Activated B cell treated with CpG ODN at 0.5 μM for 24 hours (primary cell): ENCODE measurements at regions not wholly inside any gene's neighbourhood (a gene's known extent, or its start where the extent isn't known, plus 50 kb on each side); places are given as distances from the start of the nearest gene placed in this dataset.

Experiments used
- ATAC-seq: fragments of 200-7000 bp; cut with Tn5 transposase; one replicate; pipeline ENCODE4 v1.10.0; 2021; ENCODE audit warnings: low read depth, mild to moderate bottlenecking, moderate library complexity
- CTCF ChIA-PET: fragments of 350-600 bp; sonication (Branson Sonifier 250); formaldehyde crosslinking; loops from one replicate; lab custom pipeline; 2021; ENCODE audit warnings: antibody characterized with exemption; lab: Charles Lee
- POLR2A ChIA-PET: fragments of 350-600 bp; sonication (Branson Sonifier 250); formaldehyde crosslinking; loops from one replicate; lab custom pipeline; 2021; ENCODE audit warnings: antibody characterized with exemption; lab: Charles Lee
- DNase-seq: peaks from one replicate; pipeline ENCODE4 v3.0.0; 2022
- H3K27ac Mint-ChIP-seq: one replicate; pipeline ENCODE4 v1.8.0; 2020; ENCODE audit warnings: mixed read lengths
- H3K27me3 Mint-ChIP-seq: one replicate; pipeline ENCODE4 v1.8.0; 2021; ENCODE audit warnings: mixed read lengths
- H3K36me3 Mint-ChIP-seq: one replicate; pipeline ENCODE4 v1.8.0; 2021; ENCODE audit warnings: low read depth, mixed read lengths
- H3K4me1 Mint-ChIP-seq: one replicate; pipeline ENCODE4 v1.8.0; 2021; ENCODE audit warnings: mixed read lengths
- H3K4me3 Mint-ChIP-seq: one replicate; pipeline ENCODE4 v1.8.0; 2020; ENCODE audit warnings: mild to moderate bottlenecking, mixed read lengths
- H3K9me3 Mint-ChIP-seq: one replicate; pipeline ENCODE4 v1.8.0; 2020; ENCODE audit warnings: mixed read lengths
- intact Hi-C: fragments of 100-400 bp; cut with micrococcal nuclease; formaldehyde crosslinking; loops from one replicate; pipeline ENCODE4 v1.15.1; 2024
- TF ChIP-seq, protein P1 (sequence below): fragments of 200-600 bp; IDR thresholded peaks from one replicate; pipeline ENCODE4 v1.8.0; 2022; ENCODE audit warnings: antibody characterized with exemption, mild to moderate bottlenecking

DNA sequence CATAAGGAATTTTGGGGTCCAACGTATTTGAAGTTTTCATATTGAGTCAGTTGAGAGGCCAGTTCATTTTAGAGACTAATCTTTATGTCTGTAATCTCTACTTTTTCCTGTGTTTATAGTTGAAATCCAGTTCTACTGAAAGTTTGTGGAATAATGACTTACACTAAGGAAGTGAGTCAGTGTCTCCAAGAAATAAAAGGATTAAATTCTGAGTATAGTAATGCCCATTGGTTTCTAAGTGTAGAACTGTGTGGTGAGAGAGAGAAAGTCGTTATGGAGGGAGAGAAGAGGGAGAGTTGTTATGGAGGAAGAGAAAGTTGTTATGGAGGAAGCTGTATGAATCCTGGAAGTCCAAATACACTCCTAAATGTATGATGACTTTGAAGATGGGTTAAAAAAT is 264.6 kb upstream of the HAND2 start:
- POLR2A ChIA-PET = no interaction called here
- H3K4me3 Mint-ChIP-seq = no peak overlapping the region
- H3K9me3 Mint-ChIP-seq = peaks cover 6% of the 10 kb centered on the region
- no peaks in the 10 kb centered on the region for H3K4me1 Mint-ChIP-seq
- no peaks in the 10 kb centered on the region for H3K27me3 Mint-ChIP-seq
- TF ChIP-seq, protein P1, sequence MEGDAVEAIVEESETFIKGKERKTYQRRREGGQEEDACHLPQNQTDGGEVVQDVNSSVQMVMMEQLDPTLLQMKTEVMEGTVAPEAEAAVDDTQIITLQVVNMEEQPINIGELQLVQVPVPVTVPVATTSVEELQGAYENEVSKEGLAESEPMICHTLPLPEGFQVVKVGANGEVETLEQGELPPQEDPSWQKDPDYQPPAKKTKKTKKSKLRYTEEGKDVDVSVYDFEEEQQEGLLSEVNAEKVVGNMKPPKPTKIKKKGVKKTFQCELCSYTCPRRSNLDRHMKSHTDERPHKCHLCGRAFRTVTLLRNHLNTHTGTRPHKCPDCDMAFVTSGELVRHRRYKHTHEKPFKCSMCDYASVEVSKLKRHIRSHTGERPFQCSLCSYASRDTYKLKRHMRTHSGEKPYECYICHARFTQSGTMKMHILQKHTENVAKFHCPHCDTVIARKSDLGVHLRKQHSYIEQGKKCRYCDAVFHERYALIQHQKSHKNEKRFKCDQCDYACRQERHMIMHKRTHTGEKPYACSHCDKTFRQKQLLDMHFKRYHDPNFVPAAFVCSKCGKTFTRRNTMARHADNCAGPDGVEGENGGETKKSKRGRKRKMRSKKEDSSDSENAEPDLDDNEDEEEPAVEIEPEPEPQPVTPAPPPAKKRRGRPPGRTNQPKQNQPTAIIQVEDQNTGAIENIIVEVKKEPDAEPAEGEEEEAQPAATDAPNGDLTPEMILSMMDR = no peak
- no peak for DNase-seq
- H3K36me3 Mint-ChIP-seq = no peaks in the 10 kb centered on the region
- no peak overlapping the region for H3K27ac Mint-ChIP-seq
- intact Hi-C loops = no loop called here
- CTCF ChIA-PET = no interaction called here
- no peak for ATAC-seq

DNA sequence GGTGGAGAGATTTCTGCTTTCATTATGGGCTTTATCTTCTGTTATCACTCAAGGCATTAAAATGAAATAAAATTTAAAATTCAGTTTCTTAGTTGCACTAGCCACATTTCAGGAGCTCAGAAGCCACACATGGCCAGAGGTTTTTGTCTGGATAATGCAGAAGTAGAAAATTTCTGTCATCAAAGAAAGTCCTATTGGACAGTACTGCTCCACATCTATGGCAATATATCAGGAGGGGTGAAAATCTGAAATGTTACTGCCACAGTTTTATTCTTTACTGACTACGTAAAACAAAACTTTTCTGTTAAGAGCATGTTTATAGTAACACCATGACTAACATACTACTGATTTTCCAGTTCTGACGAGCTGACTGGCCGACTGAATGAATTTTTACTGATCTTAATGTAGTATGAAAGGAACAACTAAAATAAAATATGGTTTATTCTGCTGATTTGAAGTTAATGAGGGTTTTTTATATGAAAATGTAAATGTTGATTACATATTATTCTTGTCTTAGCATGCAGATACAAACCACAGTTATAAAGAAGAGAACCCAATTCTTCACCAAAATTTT is 264.0 kb upstream of the HAND2 start:
- TF ChIP-seq, protein P1 = no peak
- Mint-ChIP-seq H3K9me3 (peaks cover 6% of the 10 kb centered on the region), H3K27me3 (no peaks in the 10 kb centered on the region), H3K36me3 (no peaks in the 10 kb centered on the region), H3K4me1 (no peaks in the 10 kb centered on the region), H3K27ac (no peak overlapping the region), H3K4me3 (no peak overlapping the region)
- POLR2A ChIA-PET = no interaction called here
- ATAC-seq (no peak), DNase-seq (no peak)
- CTCF ChIA-PET = no interaction called here
- intact Hi-C loops = no loop called here

DNA sequence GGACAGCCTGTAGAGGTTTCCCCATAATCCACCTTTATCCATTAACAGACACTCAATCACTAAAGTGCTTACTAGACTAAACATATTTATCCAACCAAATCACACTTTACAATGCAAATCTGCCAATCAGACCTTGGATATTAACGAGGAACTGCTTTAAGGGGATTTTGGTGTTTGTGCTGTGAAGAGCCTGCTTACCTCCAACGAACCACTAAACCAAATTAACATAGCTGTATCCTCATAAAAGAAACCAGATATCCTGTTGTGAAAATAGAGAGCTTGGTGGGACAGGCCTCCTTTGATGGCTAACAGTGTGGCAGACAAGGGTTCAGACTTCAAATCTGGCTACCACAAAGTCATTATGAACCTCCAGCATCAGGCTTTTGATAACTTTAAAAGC is 252.6 kb upstream of the HAND2 start:
- TF ChIP-seq, protein P1 = no peak
- Mint-ChIP-seq H3K27me3 (no peaks in the 10 kb centered on the region), H3K27ac (no peak overlapping the region), H3K4me1 (no peaks in the 10 kb centered on the region), H3K36me3 (no peaks in the 10 kb centered on the region), H3K4me3 (no peak overlapping the region), H3K9me3 (peaks cover 3% of the 10 kb centered on the region)
- POLR2A ChIA-PET = no interaction called here
- intact Hi-C loops = no loop called here
- DNase-seq = no peak
- ATAC-seq = no peak
- CTCF ChIA-PET = no interaction called here

DNA sequence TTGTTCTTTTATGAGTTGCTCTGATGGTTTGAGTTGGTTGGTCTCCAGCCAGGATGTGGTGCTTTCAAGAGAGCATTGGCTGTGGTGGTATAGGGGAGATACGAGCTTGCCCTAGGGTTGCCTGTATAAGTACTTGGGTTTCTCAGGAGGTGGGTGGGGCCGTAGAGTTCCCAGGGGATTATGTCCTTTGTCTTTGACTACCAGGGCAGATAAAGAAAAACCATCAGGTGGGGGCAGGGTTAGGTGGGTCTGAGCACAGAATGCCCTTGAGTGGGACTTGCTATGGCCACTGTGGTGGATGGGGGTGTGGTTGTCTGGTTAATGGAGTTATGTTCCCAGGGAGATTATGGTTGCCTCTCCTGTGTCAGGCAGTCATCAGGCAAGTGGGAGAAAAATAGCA is 247.9 kb upstream of the HAND2 start:
- intact Hi-C loops = no loop called here
- Mint-ChIP-seq H3K27me3 (no peaks in the 10 kb centered on the region), H3K4me1 (no peaks in the 10 kb centered on the region), H3K27ac (no peak overlapping the region), H3K36me3 (no peaks in the 10 kb centered on the region), H3K4me3 (no peak overlapping the region), H3K9me3 (peaks cover 13% of the 10 kb centered on the region)
- DNase-seq (no peak), ATAC-seq (no peak)
- ChIA-PET POLR2A (no interaction called here), CTCF (no interaction called here)
- TF ChIP-seq, protein P1 = no peak

DNA sequence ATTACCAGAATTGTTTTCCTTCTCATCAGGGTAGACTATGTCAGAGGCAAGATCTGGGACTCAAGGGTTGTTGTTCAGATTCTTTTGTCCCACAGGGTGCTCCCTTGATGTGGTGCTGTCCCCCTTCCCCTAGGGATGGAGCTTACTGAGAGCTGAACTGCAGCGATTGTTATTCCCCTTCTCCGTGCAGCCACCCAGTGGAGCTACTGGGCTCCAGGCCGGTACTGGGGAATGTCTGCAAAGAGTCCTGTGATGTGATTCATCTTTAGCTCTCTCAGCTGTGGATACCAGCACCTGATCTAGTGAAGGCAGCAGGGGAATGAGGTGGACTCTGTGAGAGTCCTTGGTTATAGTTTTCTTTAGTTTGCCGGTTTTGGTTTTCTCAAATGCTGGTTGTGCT is 247.4 kb upstream of the HAND2 start:
- H3K4me3 Mint-ChIP-seq = no peak overlapping the region
- no peaks in the 10 kb centered on the region for H3K27me3 Mint-ChIP-seq
- intact Hi-C loops = no loop called here
- no peaks in the 10 kb centered on the region for H3K36me3 Mint-ChIP-seq
- POLR2A ChIA-PET = no interaction called here
- H3K27ac Mint-ChIP-seq = no peak overlapping the region
- H3K9me3 Mint-ChIP-seq = peaks cover 13% of the 10 kb centered on the region
- TF ChIP-seq, protein P1 = no peak
- no peaks in the 10 kb centered on the region for H3K4me1 Mint-ChIP-seq
- CTCF ChIA-PET = no interaction called here
- ATAC-seq = no peak
- DNase-seq = no peak
